ENCODE measurements at regions not wholly inside any gene's neighbourhood (a gene's known extent, or its start where the extent isn't known, plus 50 kb on each side); places are given as distances from the start of the nearest gene placed in this dataset.

- no peak for DNase-seq
Measured at GRCh38 chr18:78128004-78128403, 851.6 kb upstream of the SALL3 start.

GRCh38 chr18:78129260-78129659 is 850.4 kb upstream of the SALL3 start:
- DNase-seq, result no peak

GRCh38 chr18:78130232-78131195 is 849.1 kb upstream of the SALL3 start:
- no peak for DNase-seq

DNA sequence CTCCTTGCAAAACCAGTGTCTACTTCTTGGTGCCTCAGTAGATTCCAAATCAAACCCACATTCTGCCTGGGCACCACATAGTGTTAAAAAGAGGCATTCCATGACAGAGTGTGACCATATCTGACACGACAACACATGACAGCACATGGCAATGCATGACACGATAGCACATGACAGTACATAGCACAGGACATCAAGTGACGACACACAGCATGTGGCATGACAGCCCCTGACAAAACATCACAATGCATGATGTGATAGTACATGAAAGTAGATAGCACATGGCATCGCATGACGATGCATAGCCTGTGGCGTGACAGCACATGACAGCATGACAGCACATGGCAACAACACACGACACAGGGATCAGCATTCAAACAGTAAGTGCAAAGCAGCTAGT is 845.9 kb upstream of the SALL3 start:
- DNase-seq, result no peak

DNA sequence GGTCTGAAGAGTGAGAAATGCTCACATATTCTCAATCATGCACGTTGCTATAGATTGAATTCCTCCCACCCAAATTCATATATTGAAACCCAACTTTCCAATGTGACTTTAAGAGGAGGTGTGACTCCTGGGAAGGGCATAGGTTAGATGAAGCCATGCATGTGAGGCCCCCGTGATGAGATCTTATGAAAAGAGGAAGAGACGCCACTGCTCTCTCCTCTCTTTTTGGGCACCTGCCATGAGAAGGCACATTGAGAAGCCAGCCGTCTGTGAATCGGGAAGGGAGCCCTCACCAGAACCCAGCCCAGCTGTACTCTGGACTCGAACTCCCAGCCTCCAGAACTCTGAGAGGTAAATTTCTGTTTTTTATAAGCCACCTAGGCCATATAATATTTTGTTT is 842.6 kb upstream of the SALL3 start:
- no peak for DNase-seq

GRCh38 chr18:78138983-78139496 is 840.6 kb upstream of the SALL3 start:
- DNase-seq, result no peak

DNA sequence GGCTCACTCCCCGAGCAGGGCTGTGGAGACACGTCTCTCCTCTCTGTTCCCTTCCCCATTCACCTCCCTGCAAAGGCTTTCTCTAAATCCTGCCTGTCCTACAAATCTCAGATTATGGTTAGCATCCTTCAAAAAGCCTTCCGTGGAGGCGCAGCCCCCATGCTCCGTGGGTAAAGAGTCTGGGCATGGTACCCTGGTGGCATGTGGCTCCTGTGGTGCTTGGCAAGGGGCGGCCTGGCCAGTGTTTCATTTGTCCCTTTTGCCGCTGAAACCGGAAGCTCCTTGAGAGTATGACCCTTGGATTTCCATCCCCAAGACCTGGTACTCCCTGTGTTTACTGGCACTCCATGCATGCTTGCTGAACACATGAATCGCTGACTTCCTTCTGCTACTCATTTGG is 839.3 kb upstream of the SALL3 start:
- no peak for DNase-seq

GRCh38 chr18:78144669-78145068 is 834.9 kb upstream of the SALL3 start:
- DNase-seq, result no peak

DNA sequence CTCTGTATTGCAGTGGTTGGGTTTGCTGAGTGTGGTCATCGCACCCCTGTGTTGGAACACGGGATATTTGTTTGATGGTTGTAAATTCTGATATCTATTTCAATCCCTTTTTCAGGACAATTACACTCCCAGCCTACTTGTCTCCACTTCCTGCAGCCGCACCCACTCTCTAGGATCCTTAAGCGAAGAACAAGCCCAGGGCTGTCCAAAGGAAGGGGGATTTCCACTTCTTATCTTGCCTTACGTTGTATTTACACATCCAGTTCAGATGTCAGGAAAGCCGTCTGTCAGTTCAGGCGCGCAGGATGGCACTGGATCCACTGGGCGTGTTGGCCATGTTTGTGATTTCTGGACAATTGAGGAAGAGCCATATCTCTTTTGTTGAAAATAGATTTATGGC is 834.5 kb upstream of the SALL3 start:
- no peak for DNase-seq

DNA sequence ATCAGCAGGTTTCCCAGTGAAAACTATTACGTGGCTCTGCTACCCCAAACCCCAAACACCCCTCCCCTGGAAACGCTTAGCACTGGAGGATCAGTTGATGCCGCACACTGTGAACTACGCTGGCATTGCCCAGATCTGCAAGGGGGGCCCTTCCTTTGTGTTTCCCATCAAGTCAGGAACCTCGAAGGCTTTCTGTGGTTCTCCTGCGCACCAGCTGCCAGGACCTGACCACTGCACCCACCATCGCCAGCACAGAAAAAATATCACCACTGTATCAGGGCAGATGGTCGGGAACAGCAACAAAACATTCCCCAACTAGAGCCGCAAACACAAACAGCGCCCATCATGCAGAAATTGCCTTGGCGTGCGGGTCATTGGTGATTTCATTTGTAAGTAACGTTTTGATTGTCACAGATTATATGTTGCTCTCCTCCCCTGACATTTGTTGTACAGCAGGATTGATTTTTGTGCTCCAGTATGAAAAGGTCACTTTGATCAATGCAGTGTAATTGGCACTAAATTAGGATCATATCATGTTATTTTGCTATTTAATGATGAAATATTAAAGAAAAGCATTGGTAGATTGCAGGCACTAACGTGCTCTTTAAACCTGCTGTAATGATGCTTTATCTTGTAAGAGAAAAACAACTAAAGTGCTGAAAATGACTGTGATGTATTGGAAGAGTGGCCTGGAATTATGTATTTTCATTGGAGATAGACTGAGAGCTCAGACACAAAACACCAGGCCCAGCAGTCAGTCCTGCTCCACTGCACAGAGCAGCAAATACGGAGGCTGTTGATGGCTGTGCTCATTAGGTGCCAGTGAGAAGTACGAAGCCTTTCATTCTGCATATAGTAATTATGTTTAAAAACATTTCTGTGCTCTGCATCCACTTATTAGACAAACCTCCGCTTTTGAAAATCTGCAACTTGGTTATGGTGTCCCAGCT is 833.2 kb upstream of the SALL3 start:
- DNase-seq, result no peak

- no peak for DNase-seq
Measured at GRCh38 chr18:78150590-78150989, 829.0 kb upstream of the SALL3 start.

DNA sequence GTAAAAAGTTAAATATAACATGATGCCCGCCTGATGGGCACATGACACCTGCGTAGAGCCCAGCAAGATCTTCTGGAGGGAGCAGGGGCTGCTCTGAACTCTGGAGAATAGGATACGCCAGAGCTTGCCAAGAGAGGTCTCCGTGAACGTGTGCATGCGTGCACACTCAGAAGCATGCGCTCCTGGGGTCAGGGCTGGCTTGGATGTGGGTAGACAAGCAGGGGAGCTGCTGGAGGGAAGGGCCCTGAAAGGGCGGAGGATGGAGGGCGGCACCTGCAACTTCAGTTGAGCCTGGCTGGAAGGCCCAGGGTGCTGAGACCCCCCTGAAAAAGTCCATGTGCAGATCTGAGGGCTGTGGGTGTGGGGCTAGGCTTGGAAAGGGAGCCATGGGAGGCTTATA is 828.4 kb upstream of the SALL3 start:
- DNase-seq, result no peak

DNA sequence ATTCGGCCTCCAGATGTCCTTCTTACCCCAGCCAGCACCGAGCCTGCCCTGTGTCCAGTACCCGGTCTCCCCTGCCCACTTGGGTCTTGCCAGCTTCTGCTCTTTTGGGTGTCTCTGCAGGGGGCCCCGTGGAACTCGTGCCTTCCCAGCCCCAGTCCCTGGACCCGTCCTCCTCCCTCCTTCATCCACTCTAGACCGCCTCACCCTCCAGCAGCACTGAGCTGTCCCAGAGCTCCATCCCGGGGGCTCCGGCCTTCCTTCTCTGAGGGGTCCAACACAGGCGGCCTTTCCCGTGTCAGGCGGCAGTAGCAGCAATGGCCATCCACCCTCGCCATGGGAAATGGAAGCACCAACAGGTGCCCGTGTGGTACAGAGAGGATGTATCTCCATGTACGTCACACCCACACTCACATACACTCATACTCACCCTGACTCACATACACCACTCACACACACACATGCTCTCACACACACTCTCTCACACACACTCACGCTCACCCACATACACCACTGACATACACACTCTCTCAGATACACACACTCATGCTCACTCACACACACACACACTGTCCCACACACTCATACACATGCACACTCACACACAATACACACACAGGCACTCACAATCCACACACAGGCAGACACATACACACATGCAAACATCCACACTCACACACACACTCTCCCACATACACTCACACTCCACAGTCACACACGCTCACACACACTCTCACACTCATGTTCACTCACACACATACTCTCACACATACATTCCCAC is 827.5 kb upstream of the SALL3 start:
- no peak for DNase-seq

GRCh38 chr18:78153362-78153761 is 826.3 kb upstream of the SALL3 start:
- DNase-seq, result no peak

- DNase-seq, result no peak
Measured at GRCh38 chr18:78154444-78154843, 825.2 kb upstream of the SALL3 start.

DNA sequence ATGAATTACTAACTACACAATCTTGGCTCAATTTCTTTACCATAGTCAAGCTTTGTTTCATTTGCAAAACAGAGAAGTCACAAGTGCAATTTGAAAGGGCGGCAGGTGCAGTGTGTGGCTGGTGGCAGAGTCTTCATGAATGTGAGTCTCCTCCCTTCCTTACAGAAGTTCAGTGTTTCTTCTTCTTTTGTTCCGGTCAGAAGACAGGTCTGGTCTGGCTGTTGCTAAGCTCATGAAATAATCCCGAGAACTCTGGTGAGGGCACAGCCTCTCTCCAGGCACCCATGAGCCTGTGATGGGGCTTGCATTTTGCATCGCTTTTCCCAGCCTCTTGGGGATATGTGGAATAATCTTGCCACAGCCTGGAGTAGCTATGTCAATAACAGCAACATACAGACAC is 824.8 kb upstream of the SALL3 start:
- DNase-seq, result no peak

GRCh38 chr18:78156466-78156865 is 823.2 kb upstream of the SALL3 start:
- no peak for DNase-seq

DNA sequence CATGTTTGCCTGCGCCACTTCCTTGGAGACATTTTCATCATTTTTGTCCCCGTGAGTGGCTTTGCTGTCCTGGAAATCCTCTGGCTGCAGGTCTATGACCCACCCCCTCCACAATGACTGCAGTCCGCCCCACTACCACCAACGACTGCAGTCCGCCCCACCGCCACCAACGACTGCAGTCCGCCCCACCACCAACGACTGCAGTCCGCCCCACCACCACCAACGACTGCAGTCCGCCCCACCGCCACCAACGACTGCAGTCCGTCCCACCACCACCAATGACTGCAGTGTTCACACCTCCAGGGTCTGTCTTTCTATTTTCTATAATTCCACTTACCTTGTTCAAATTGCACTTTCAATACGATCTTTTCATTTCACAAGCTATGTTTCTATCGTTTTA is 820.7 kb upstream of the SALL3 start:
- no peak for DNase-seq

DNA sequence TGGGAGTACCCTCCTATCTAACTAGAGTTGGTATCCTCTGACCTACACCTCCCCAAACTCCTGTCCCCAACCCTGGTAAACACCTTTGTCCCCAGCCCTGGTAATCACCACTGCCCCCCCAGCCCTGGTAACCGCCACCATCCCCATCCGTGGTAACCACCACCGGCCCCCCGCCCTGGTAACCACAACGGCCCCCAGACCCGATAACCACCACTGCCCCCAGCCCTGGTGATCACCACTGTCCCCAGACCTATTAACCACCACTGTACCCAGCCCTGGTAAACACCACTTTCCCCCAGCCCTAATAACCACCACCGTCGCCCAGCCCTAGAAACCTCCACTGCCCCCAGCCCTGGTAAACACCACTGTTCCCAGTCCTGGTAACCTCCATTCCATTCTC is 820.2 kb upstream of the SALL3 start:
- DNase-seq, result no peak

- no peak for DNase-seq
Measured at GRCh38 chr18:78160961-78161656, 818.5 kb upstream of the SALL3 start.

- no peak for DNase-seq
Measured at GRCh38 chr18:78165525-78165924, 814.1 kb upstream of the SALL3 start.

DNA sequence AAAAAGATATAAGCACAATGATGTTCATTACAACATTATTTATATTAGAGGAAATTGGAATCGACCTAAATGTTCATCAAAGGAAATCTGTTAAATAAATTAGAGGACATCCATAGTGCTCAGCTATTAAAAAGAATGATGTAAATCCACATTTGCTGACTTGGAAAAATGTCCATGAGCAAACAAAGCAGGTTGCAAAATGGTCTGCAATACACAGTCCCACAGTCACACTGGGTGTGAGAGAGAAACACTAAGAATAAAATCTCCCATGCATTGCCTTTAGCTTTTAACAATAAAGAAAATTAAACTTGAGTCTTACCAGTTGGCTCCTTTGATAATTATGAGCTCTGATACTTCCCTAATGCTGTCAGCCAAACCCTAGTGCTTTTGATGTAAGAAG is 811.1 kb upstream of the SALL3 start:
- no peak for DNase-seq

Measured in T1000 (cell line).